ENCODE measurements at regions not wholly inside any gene's neighbourhood (a gene's known extent, or its start where the extent isn't known, plus 50 kb on each side); places are given as distances from the start of the nearest gene placed in this dataset.

- TF ChIP-seq, protein P1, sequence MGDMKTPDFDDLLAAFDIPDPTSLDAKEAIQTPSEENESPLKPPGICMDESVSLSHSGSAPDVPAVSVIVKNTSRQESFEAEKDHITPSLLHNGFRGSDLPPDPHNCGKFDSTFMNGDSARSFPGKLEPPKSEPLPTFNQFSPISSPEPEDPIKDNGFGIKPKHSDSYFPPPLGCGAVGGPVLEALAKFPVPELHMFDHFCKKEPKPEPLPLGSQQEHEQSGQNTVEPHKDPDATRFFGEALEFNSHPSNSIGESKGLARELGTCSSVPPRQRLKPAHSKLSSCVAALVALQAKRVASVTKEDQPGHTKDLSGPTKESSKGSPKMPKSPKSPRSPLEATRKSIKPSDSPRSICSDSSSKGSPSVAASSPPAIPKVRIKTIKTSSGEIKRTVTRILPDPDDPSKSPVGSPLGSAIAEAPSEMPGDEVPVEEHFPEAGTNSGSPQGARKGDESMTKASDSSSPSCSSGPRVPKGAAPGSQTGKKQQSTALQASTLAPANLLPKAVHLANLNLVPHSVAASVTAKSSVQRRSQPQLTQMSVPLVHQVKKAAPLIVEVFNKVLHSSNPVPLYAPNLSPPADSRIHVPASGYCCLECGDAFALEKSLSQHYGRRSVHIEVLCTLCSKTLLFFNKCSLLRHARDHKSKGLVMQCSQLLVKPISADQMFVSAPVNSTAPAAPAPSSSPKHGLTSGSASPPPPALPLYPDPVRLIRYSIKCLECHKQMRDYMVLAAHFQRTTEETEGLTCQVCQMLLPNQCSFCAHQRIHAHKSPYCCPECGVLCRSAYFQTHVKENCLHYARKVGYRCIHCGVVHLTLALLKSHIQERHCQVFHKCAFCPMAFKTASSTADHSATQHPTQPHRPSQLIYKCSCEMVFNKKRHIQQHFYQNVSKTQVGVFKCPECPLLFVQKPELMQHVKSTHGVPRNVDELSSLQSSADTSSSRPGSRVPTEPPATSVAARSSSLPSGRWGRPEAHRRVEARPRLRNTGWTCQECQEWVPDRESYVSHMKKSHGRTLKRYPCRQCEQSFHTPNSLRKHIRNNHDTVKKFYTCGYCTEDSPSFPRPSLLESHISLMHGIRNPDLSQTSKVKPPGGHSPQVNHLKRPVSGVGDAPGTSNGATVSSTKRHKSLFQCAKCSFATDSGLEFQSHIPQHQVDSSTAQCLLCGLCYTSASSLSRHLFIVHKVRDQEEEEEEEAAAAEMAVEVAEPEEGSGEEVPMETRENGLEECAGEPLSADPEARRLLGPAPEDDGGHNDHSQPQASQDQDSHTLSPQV (IDR thresholded peaks at IDR 0.05), result no peak
Observed at GRCh38 chr2:221143231-221143630, 428.9 kb downstream of the EPHA4 start (continued).

DNA sequence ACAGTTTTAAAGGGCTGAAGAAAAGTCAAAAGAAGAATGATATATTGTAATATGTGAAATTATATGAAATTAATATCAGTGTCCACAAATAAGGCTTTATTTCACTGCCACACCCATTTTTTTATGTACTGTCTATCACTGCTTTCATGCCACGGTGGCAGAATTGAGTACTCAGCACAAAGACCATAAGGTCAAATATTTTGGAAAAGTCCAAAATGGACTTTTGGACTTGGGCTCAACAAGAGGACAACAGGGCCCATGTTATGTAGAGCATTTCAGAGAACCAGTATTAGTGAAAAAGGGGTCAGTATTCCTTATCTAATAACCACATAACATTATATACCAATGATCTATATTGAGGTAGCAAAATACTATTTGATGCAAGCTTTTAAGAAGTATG, 427.2 kb downstream of the EPHA4 start:
- Histone ChIP-seq H4K20me1 (replicated peaks; ENCODE audit: control insufficient read depth, insufficient read depth, low read length) (no peaks in the 10 kb centered on the region), H3K4me2 (ENCODE audit: insufficient read depth, low read length) (no peak overlapping the region), H3K9ac (ENCODE audit: insufficient read depth in 1 of 2, low read depth in 2 of 2, low read length in 2 of 2) (no peak overlapping the region), H2AFZ (ENCODE audit: low read depth, low read length) (no peak overlapping the region), H3K79me2 (ENCODE audit: control insufficient read depth, insufficient read depth, low read length) (no peaks in the 10 kb centered on the region), H3K4me3 (no peak overlapping the region), H3K9me3 (replicated peaks; ENCODE audit: control insufficient read depth, insufficient read depth, low read depth, low read length) (no peaks in the 10 kb centered on the region), H3K27me3 (ENCODE audit: control insufficient read depth in 2 of 2, insufficient read depth in 2 of 2, low read length in 2 of 2) (no peaks in the 10 kb centered on the region), H3K9me1 (ENCODE audit: control insufficient read depth, insufficient read depth, low read length) (no peaks in the 10 kb centered on the region), H3K36me3 (ENCODE audit: control insufficient read depth, insufficient read depth, low read length) (no peaks in the 10 kb centered on the region), H3K27ac (ENCODE audit: extremely low read depth, low read depth, low read length) (no peak overlapping the region), H3K4me1 (replicated peaks in 1 of 2; ENCODE audit: control insufficient read depth in 2 of 2, insufficient read depth in 2 of 2, low read length in 2 of 2) (no peaks in the 10 kb centered on the region)
- TF ChIP-seq SMARCA4 (IDR thresholded peaks at IDR 0.05) (no peak), NCOA1 (IDR thresholded peaks at IDR 0.05; ENCODE audit: low read depth) (no peak), ZFP30 (CRISPR knock-in tag; IDR thresholded peaks at IDR 0.05; ENCODE audit: borderline replicate concordance) (no peak), NELFE (IDR thresholded peaks at IDR 0.05; ENCODE audit: insufficient read depth, insufficient read length) (no peak), SAP30 (IDR thresholded peaks at IDR 0.05; ENCODE audit: borderline replicate concordance, insufficient read depth, low read depth, low read length, poor library complexity, severe bottlenecking) (no peak), MYC (IDR thresholded peaks at IDR 0.05; ENCODE audit: low read depth, low read length) (no peak), MYC (CRISPR knock-in tag; IDR thresholded peaks at IDR 0.05; ENCODE audit: borderline replicate concordance, low read depth) (no peak), TAF7 (tag; IDR thresholded peaks at IDR 0.05) (no peak), SIN3B (IDR thresholded peaks at IDR 0.05; ENCODE audit: low read depth) (no peak), L3MBTL2 (IDR thresholded peaks at IDR 0.05) (no peak), SP2 (IDR thresholded peaks at IDR 0.05; ENCODE audit: extremely low read depth, low read depth, low read length, poor library complexity, severe bottlenecking) (no peak), DLX4 (CRISPR knock-in tag; IDR thresholded peaks at IDR 0.05) (no peak), DIDO1 (tag; IDR thresholded peaks at IDR 0.05; ENCODE audit: low read depth) (no peak), HMG20B (CRISPR knock-in tag; IDR thresholded peaks at IDR 0.05) (no peak)
- TF ChIP-seq, protein P2, sequence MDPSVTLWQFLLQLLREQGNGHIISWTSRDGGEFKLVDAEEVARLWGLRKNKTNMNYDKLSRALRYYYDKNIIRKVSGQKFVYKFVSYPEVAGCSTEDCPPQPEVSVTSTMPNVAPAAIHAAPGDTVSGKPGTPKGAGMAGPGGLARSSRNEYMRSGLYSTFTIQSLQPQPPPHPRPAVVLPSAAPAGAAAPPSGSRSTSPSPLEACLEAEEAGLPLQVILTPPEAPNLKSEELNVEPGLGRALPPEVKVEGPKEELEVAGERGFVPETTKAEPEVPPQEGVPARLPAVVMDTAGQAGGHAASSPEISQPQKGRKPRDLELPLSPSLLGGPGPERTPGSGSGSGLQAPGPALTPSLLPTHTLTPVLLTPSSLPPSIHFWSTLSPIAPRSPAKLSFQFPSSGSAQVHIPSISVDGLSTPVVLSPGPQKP (CRISPR knock-in tag; IDR thresholded peaks at IDR 0.05), result no peak
- no TSS peak for BruUV-seq (replicated peaks)
- FAIRE-seq, result no peak
- intact Hi-C loops (cut with micrococcal nuclease) (no loop called here), in situ Hi-C loops (cut with MboI) (no loop called here)
- ChIA-PET POLR2A (no interaction called here), CTCF (ENCODE audit: low intra/inter-chr PET ratio) (no interaction called here)
- no peak for ATAC-seq
- no peak for DNase-seq (ENCODE audit: extremely low read depth in 1 of 4, low spot score in 3 of 4)
- 0% methylated on average over 1 of the region's 1 CpG for WGBS (ENCODE audit: insufficient coverage, low coverage, missing lambda C conversion rate)

Data from K562 (cell line).